Esophagus muscularis mucosa (tissue), 4 donors: ENCODE measurements at regions not wholly inside any gene's neighbourhood (a gene's known extent, or its start where the extent isn't known, plus 50 kb on each side); places are given as distances from the start of the nearest gene placed in this dataset.

Experiments
- CTCF ChIP-seq, 3 experiments: fragments of 200-600 bp in 2 of 3; fragments of 450-650 bp in 1 of 3; sonication (generic) in 2 of 3; IDR thresholded peaks; one replicate each; pipeline ENCODE4 v1.5.1; 2017 to 2019; ENCODE audit warnings: antibody characterized with exemption in 3 of 3, mild to moderate bottlenecking in 2 of 3, moderate library complexity in 1 of 3
- EP300 ChIP-seq: sonication (generic); formaldehyde crosslinking; IDR thresholded peaks from one replicate; pipeline ENCODE4 v1.6.1; 2017; ENCODE audit warnings: antibody characterized with exemption
- POLR2AphosphoS5 ChIP-seq, 2 donors: sonication (generic); formaldehyde crosslinking; IDR thresholded peaks; one replicate each; pipeline ENCODE4 v1.6.1; 2017; ENCODE audit warnings: antibody characterized with exemption in 2 of 2

DNA sequence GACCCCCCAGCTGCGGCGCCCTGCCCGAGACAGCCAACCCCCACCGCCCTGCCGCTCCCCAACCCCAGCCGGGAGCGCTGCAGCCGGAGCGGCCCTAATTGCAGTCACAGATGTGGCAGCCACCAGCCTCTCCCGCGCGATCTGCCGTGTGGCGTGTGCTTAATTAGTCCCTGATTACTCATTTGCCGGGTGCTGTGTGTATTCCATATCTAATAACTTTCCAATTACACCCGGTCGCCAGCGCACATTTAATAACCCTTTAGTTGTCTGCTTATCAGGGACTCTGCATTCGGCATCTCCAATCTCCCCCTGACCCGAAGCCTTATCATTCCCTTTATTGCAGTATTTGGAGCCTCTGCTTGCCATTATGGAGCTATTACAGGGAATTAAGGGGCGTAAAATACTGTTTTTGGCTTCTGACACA is 236.7 kb upstream of the CIBAR2 start:
- TF ChIP-seq EP300 = no peak
- no peak for TF ChIP-seq CTCF (IDR thresholded peaks at IDR 0.05)
- no peak for TF ChIP-seq POLR2AphosphoS5 (IDR thresholded peaks at IDR 0.05)
